GM21528 (cell line): ENCODE measurements at regions not wholly inside any gene's neighbourhood (a gene's known extent, or its start where the extent isn't known, plus 50 kb on each side); places are given as distances from the start of the nearest gene placed in this dataset.
A peak's percentile ranks its signal among the peaks of the same experiment; 100 is the strongest.
"Not testable (repeated sequence)": the region's sequence is repeated elsewhere in the genome, so short reads cannot be mapped to it uniquely, and the experiment has no call there.

ENCODE experiments used
- ATAC-seq: cut with Tn5 transposase; IDR thresholded peaks from one replicate; pipeline ENCODE4 v1.9.1; 2021; ENCODE audit warnings: mild to moderate bottlenecking, moderate library complexity; ENCODE audit not compliant: unreplicated experiment, low FRiP score

- ATAC-seq, result no peak
These were observed 182.4 kb upstream of the ERBB4 start for GRCh38 chr2:212721026-212721451.

GRCh38 chr2:212715411-212715810 is 176.8 kb upstream of the ERBB4 start:
- ATAC-seq, result not testable (repeated sequence)

- ATAC-seq, result no peak
These were observed 175.1 kb upstream of the ERBB4 start for GRCh38 chr2:212713681-212714080.

GRCh38 chr2:212712991-212713390 is 174.4 kb upstream of the ERBB4 start:
- no peak for ATAC-seq

GRCh38 chr2:212712466-212712865 is 173.9 kb upstream of the ERBB4 start:
- no peak for ATAC-seq

GRCh38 chr2:212711856-212712255 is 173.3 kb upstream of the ERBB4 start:
- no peak for ATAC-seq

GRCh38 chr2:212709280-212709679 is 170.7 kb upstream of the ERBB4 start:
- no peak for ATAC-seq

- no peak for ATAC-seq
These were observed 169.8 kb upstream of the ERBB4 start for GRCh38 chr2:212708355-212708754.

- ATAC-seq, result no peak
These were observed 156.8 kb upstream of the ERBB4 start for GRCh38 chr2:212695426-212695825.

- no peak for ATAC-seq
These were observed 155.8 kb upstream of the ERBB4 start for GRCh38 chr2:212694398-212694797.

- ATAC-seq, result no peak
These were observed 153.9 kb upstream of the ERBB4 start for GRCh38 chr2:212692466-212692865.

- ATAC-seq, result peak; percentile 62
These were observed 147.8 kb upstream of the ERBB4 start for GRCh38 chr2:212686285-212686895.

- no peak for ATAC-seq
These were observed 144.9 kb upstream of the ERBB4 start for GRCh38 chr2:212683346-212684097.

GRCh38 chr2:212682937-212683336 is 144.3 kb upstream of the ERBB4 start:
- ATAC-seq, result no peak

GRCh38 chr2:212677466-212677865 is 138.9 kb upstream of the ERBB4 start:
- ATAC-seq, result no peak

GRCh38 chr2:212672186-212672585 is 133.6 kb upstream of the ERBB4 start:
- ATAC-seq, result no peak

- no peak for ATAC-seq
These were observed 131.2 kb upstream of the ERBB4 start for GRCh38 chr2:212669761-212670160.

GRCh38 chr2:212667751-212668316 is 129.2 kb upstream of the ERBB4 start:
- no peak for ATAC-seq

GRCh38 chr2:212665948-212666347 is 127.3 kb upstream of the ERBB4 start:
- no peak for ATAC-seq

GRCh38 chr2:212659441-212659840 is 120.8 kb upstream of the ERBB4 start:
- ATAC-seq, result no peak

- no peak for ATAC-seq
These were observed 111.0 kb upstream of the ERBB4 start for GRCh38 chr2:212649646-212650045.
